Fibroblast of villous mesenchyme (primary cell): ENCODE measurements at regions not wholly inside any gene's neighbourhood (a gene's known extent, or its start where the extent isn't known, plus 50 kb on each side); places are given as distances from the start of the nearest gene placed in this dataset.

Experiments
- DNase-seq: peaks from one replicate; pipeline ENCODE4 v3.0.0-alpha.2; 2010; ENCODE audit warnings: low read depth
- H3K4me3 ChIP-seq: 2 replicates; pipeline ENCODE4 v1.5.1; 2011; ENCODE audit warnings: low read depth, mild to moderate bottlenecking, low read length
- TF ChIP-seq, protein P1 (sequence below): IDR thresholded peaks from 2 replicates; pipeline ENCODE4 v1.5.1; 2012; ENCODE audit warnings: low read depth, mild to moderate bottlenecking, low read length; ENCODE audit not compliant: insufficient read depth

DNA sequence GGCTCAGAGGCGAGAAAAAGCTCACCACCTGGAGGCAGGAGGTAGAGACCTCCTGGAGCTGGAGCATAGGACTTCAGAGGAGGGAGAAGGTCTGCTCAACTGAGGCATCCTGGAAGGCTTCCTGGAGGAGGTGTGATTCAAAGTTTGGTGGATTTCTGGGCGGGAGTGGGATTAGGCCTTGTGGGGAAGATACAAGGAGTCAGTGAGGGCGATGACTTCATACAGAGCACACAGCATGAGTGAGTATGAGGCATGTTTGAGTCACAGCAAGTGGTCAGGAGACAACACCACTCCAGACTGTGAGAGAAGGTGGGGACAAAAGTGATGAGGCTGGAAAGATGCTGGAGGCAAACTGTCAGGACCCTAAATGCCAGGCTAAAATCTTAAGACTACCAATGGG lies 77.6 kb downstream of the MATN1 start:
- TF ChIP-seq, protein P1, sequence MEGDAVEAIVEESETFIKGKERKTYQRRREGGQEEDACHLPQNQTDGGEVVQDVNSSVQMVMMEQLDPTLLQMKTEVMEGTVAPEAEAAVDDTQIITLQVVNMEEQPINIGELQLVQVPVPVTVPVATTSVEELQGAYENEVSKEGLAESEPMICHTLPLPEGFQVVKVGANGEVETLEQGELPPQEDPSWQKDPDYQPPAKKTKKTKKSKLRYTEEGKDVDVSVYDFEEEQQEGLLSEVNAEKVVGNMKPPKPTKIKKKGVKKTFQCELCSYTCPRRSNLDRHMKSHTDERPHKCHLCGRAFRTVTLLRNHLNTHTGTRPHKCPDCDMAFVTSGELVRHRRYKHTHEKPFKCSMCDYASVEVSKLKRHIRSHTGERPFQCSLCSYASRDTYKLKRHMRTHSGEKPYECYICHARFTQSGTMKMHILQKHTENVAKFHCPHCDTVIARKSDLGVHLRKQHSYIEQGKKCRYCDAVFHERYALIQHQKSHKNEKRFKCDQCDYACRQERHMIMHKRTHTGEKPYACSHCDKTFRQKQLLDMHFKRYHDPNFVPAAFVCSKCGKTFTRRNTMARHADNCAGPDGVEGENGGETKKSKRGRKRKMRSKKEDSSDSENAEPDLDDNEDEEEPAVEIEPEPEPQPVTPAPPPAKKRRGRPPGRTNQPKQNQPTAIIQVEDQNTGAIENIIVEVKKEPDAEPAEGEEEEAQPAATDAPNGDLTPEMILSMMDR, result no peak
- H3K4me3 ChIP-seq, result no peak overlapping the region
- no peak for DNase-seq

DNA sequence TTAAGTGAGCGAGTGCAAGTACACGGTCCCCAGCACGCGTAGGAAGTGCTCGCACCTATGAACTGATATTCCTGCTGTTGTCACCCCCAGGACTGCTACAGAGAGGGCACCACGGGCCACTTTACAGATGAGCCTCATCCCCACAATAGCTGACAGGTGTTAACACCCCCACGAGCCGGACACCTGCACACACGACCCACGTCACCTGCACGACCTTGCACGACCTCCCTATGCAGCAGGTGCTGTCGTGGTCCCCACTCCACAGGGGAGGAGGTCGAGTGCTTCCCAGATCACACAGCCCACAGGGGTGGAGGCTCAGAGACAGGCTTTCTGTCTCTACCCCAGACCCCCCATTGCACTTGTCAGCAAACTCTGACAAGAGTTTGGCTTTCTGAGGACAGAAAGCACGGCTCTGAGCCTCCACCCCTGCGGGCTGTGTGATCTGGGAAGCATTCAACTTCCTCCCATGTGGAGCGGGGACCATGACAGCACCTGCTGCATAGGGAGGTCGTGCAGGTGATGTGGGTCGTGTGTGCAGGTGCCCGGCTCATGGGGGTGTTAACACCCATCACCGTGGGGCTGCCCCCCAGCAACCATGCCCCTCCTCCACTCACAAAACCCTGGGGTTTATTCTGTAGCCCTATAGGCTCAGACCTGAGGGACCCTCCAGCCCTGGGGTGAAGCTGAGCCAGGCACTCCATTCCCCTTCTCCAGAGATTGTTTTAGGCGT lies 80.8 kb downstream of the MATN1 start:
- TF ChIP-seq, protein P1, result no peak
- H3K4me3 ChIP-seq, result no peak overlapping the region
- DNase-seq, result no peak

DNA sequence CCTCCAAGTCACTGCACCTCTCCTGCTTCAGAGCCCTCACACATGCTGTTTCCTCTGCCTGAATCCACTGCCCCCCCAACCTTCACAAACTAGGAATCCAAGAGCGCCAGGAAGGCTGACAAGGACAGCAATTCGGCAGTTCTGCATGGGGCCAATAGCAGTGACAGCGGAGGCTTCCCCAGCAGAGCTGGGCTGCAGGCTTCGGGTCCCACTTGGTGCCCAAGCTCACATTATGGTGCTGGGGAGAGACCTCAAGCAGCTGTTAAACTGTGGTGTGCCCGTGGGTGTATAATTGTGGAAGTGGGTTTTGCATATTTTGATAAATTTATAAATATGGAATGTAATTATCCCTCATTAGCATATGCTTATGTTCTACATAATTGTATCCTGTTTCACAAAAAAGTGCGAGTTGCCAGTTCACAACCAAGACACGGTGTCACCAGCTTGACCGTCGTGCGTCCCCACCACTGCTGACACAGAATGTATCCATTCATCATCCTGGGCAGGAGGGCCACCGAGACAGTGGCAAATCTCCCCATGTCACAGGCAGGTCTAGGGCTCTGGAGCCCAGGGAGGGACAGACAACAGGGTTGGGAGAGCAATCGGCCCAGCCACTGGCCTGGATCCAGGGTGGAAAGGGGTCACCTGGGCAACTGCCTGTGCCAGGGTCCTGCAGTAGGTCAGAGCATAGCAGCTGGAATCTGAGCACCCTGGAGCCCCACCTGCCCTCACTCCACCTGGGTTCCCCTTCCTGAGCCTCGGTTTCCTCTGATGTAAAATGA lies 81.6 kb downstream of the MATN1 start:
- H3K4me3 ChIP-seq, result no peak overlapping the region
- DNase-seq, result no peak
- TF ChIP-seq, protein P1, result no peak

DNA sequence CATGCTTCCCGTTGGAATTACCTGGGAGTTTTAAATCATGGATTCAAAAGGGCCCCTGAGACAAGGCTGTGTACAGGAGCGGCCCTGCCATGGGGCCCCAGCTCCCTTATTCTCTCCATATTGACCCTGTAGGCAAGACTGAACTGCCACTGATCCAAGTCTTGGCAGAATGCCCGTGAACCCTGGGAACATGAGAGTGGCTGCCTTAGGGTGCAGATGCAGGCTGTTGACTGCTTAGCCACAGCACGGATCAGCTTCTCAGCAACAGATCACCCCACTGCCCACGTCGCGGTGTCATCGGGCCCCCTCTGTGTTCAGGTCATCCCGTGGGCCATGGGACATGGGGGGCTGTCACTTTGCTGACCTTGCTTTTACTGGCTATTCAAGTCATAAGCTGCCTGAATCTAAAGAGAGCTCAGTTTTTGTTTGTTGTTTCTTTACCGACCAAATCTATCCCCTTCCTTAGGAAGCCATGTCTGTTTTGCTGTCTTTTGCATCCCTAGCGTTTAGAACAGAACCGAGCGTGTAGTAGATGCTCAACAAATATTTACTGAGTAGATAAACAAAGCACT lies 83.4 kb downstream of the MATN1 start:
- H3K4me3 ChIP-seq, result no peak overlapping the region
- DNase-seq, result no peak
- TF ChIP-seq, protein P1, result no peak

DNA sequence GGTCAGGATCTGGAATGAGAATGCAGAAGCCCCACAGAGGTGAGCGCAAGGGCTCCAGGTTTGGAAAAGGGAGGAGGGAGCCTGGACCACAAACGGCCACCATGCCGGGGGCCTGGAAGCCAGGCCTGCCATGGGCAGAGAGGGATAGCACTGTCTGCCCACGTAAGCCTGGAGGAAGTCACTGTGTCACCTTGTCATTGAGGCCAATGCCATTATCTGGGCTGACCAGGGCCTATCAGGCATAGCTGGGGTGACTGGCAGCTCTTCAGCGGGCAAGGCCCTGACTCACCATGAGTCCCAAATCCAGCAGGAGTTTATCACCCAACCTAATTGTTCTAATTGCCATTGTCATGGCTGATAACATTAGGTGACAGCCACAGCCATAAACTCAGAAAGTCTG lies 84.6 kb downstream of the MATN1 start:
- DNase-seq, result no peak
- H3K4me3 ChIP-seq, result no peak overlapping the region
- TF ChIP-seq, protein P1, result no peak

DNA sequence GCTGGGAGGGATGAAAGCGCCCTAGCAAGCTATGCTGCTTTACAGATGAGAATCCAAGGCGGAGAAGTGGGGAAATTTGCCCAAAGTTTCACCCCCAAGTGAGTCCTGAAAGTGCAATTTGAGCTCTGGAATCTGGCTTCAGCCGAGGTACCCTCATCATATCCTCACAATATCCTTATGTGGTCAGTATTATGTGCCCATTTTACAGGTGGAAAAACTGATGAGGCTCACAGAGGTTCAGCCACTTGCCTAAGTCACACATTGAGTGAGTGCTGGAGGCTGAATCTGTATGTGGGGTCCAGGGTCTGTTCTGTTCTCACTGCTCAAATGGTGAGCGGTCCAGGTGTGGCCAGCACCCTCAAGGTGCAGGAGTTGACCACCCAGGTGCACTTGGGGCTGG lies 85.3 kb downstream of the MATN1 start:
- no peak overlapping the region for H3K4me3 ChIP-seq
- TF ChIP-seq, protein P1, result no peak
- no peak for DNase-seq
